K562 (cell line): ENCODE measurements at regions not wholly inside any gene's neighbourhood (a gene's known extent, or its start where the extent isn't known, plus 50 kb on each side); places are given as distances from the start of the nearest gene placed in this dataset.

Experiments
- ARHGAP35 ChIP-seq: fragments of 450-650 bp; IDR thresholded peaks from 2 replicates; pipeline ENCODE4 v1.6.1; 2018; ENCODE audit not compliant: partially characterized antibody
- CBX8 ChIP-seq: fragments of 200-600 bp; sonication (generic); IDR thresholded peaks from 2 replicates; pipeline ENCODE4 v1.6.1; 2012; ENCODE audit warnings: borderline replicate concordance, mixed run types, low read depth, mild to moderate bottlenecking, moderate library complexity, mixed read lengths, low read length, control low read depth, inconsistent platforms; ENCODE audit not compliant: poor library complexity, severe bottlenecking; ENCODE audit errors: extremely low read depth
- HMG20B ChIP-seq: fragments of 250-450 bp; sonication (Bioruptor Pico); IDR thresholded peaks from 2 replicates; pipeline ENCODE4 v1.5.0; 2021; ENCODE audit warnings: mild to moderate bottlenecking
- KDM1A ChIP-seq, 2 experiments: fragments of 450-650 bp; IDR thresholded peaks; 2 replicates each; pipeline ENCODE4 v1.6.1; 2016; ENCODE audit warnings: mild to moderate bottlenecking in 2 of 2
- KLF1 ChIP-seq: fragments of 450-650 bp; IDR thresholded peaks from 2 replicates; pipeline ENCODE4 v1.6.1; 2016; ENCODE audit warnings: missing genetic modification characterization, missing compliant biosample characterization
- NUFIP1 ChIP-seq: fragments of 450-650 bp; IDR thresholded peaks from 2 replicates; pipeline ENCODE4 v1.6.1; 2018; ENCODE audit not compliant: partially characterized antibody
- POLR3G ChIP-seq: IDR thresholded peaks from 2 replicates; pipeline ENCODE4 v1.6.1; 2011; ENCODE audit not compliant: insufficient read length, insufficient replicate concordance; ENCODE audit errors: extremely low read depth
- RBM34 ChIP-seq: fragments of 200-400 bp; formaldehyde crosslinking; IDR thresholded peaks from 2 replicates; pipeline ENCODE4 v1.6.1; 2018; ENCODE audit warnings: low read length, borderline replicate concordance; ENCODE audit not compliant: insufficient read depth
- SRSF7 ChIP-seq: fragments of 200-400 bp; formaldehyde crosslinking; optimal IDR thresholded peaks from 2 replicates; pipeline ENCODE3; 2017; ENCODE audit warnings: mild to moderate bottlenecking, low read depth, low read length
- ZFPM2 ChIP-seq: fragments of 250-450 bp; sonication (Bioruptor Pico); IDR thresholded peaks from 2 replicates; pipeline ENCODE4 v1.5.1; 2022; ENCODE audit warnings: mild to moderate bottlenecking
- ZKSCAN3 ChIP-seq: fragments of 250-450 bp; sonication (Bioruptor Pico); IDR thresholded peaks from 2 replicates; pipeline ENCODE4 v1.4.0; 2020
- ZNF165 ChIP-seq: fragments of 250-450 bp; sonication (Bioruptor Pico); IDR thresholded peaks from 2 replicates; pipeline ENCODE4 v1.4.0; 2020; ENCODE audit warnings: borderline replicate concordance
- ZNF311 ChIP-seq: fragments of 250-450 bp; sonication (Bioruptor Pico); IDR thresholded peaks from 2 replicates; pipeline ENCODE4 v1.4.0; 2020; ENCODE audit warnings: mild to moderate bottlenecking, moderate library complexity
- TF ChIP-seq, protein P1 (sequence below): fragments of 450-650 bp; IDR thresholded peaks from 2 replicates; pipeline ENCODE4 v1.7.1; 2018; ENCODE audit warnings: mild to moderate bottlenecking, low read depth; ENCODE audit not compliant: partially characterized antibody
- TF ChIP-seq, protein P2 (sequence below): sonication (generic); formaldehyde crosslinking; IDR thresholded peaks from 2 replicates; pipeline ENCODE4 v1.8.0; 2022; ENCODE audit warnings: mild to moderate bottlenecking, missing genetic modification reagents
- TF ChIP-seq, protein P3 (sequence below), 2 experiments: fragments of 450-650 bp; IDR thresholded peaks; 2 replicates each; pipeline ENCODE4 v1.6.1; 2018; ENCODE audit warnings: mild to moderate bottlenecking in 2 of 2, low read depth in 1 of 2; ENCODE audit not compliant: partially characterized antibody in 2 of 2

DNA sequence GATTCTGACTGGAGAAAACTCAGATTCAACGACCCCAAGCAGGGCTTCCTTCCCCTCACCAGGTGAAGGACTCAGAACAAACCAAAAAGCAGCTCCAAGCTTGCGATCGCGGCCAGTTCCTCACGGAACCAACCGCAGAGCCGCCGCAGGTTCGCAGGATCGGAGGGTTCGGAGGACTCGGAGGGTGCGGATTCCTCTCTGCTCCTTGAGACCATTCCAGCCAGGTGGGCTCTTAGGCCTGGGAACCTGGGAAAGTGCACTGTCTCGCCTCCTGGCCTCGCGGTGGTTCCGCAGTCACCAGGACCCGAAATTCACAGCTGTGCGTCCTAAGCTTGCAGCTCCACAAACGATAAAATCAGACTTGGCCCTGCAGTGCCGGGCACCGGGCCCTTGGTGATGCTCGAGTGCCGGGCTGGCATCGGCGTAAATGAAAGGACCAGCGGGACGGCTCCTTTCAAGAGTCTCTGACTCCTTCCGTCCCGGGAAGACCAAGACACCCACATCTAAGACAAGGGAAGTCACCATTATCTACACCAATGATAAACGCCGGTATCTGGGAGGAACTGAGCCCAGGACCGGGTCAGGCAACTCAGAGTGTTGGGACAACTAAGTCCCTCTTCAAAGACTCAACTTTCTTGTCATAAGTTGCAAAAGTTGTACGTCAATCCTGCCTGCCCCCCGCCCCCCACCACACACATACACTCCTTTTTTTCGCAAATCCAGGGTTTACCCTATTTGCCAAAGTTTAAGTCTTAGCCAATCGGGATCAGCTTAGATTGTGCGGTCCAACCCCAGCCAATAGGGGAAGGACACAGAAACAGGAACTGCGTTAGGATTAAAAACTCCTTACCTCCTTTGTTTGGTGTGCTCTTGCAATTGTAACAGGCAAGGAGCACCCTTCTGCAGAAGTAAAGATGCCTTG lies 69.8 kb upstream of the PRSS16 start (continued):
- TF ChIP-seq KDM1A (IDR thresholded peaks at IDR 0.05) (no peak), CBX8 (no peak), ZNF311 (no peak), ZKSCAN3 (no peak), KLF1 (tag) (no peak), NUFIP1 (no peak), SRSF7 (no peak), ZFPM2 (CRISPR knock-in tag) (0 out of 2 replicates have a peak, but pooled peaks have one; percentile 67), POLR3G (no peak), ARHGAP35 (no peak), RBM34 (no peak), ZNF165 (CRISPR knock-in tag) (no peak), HMG20B (CRISPR knock-in tag) (no peak)
- TF ChIP-seq, protein P1, sequence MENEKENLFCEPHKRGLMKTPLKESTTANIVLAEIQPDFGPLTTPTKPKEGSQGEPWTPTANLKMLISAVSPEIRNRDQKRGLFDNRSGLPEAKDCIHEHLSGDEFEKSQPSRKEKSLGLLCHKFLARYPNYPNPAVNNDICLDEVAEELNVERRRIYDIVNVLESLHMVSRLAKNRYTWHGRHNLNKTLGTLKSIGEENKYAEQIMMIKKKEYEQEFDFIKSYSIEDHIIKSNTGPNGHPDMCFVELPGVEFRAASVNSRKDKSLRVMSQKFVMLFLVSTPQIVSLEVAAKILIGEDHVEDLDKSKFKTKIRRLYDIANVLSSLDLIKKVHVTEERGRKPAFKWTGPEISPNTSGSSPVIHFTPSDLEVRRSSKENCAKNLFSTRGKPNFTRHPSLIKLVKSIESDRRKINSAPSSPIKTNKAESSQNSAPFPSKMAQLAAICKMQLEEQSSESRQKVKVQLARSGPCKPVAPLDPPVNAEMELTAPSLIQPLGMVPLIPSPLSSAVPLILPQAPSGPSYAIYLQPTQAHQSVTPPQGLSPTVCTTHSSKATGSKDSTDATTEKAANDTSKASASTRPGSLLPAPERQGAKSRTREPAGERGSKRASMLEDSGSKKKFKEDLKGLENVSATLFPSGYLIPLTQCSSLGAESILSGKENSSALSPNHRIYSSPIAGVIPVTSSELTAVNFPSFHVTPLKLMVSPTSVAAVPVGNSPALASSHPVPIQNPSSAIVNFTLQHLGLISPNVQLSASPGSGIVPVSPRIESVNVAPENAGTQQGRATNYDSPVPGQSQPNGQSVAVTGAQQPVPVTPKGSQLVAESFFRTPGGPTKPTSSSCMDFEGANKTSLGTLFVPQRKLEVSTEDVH = no peak
- TF ChIP-seq, protein P2, sequence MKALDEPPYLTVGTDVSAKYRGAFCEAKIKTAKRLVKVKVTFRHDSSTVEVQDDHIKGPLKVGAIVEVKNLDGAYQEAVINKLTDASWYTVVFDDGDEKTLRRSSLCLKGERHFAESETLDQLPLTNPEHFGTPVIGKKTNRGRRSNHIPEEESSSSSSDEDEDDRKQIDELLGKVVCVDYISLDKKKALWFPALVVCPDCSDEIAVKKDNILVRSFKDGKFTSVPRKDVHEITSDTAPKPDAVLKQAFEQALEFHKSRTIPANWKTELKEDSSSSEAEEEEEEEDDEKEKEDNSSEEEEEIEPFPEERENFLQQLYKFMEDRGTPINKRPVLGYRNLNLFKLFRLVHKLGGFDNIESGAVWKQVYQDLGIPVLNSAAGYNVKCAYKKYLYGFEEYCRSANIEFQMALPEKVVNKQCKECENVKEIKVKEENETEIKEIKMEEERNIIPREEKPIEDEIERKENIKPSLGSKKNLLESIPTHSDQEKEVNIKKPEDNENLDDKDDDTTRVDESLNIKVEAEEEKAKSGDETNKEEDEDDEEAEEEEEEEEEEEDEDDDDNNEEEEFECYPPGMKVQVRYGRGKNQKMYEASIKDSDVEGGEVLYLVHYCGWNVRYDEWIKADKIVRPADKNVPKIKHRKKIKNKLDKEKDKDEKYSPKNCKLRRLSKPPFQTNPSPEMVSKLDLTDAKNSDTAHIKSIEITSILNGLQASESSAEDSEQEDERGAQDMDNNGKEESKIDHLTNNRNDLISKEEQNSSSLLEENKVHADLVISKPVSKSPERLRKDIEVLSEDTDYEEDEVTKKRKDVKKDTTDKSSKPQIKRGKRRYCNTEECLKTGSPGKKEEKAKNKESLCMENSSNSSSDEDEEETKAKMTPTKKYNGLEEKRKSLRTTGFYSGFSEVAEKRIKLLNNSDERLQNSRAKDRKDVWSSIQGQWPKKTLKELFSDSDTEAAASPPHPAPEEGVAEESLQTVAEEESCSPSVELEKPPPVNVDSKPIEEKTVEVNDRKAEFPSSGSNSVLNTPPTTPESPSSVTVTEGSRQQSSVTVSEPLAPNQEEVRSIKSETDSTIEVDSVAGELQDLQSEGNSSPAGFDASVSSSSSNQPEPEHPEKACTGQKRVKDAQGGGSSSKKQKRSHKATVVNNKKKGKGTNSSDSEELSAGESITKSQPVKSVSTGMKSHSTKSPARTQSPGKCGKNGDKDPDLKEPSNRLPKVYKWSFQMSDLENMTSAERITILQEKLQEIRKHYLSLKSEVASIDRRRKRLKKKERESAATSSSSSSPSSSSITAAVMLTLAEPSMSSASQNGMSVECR (CRISPR knock-in tag) = no peak
- TF ChIP-seq, protein P3, sequence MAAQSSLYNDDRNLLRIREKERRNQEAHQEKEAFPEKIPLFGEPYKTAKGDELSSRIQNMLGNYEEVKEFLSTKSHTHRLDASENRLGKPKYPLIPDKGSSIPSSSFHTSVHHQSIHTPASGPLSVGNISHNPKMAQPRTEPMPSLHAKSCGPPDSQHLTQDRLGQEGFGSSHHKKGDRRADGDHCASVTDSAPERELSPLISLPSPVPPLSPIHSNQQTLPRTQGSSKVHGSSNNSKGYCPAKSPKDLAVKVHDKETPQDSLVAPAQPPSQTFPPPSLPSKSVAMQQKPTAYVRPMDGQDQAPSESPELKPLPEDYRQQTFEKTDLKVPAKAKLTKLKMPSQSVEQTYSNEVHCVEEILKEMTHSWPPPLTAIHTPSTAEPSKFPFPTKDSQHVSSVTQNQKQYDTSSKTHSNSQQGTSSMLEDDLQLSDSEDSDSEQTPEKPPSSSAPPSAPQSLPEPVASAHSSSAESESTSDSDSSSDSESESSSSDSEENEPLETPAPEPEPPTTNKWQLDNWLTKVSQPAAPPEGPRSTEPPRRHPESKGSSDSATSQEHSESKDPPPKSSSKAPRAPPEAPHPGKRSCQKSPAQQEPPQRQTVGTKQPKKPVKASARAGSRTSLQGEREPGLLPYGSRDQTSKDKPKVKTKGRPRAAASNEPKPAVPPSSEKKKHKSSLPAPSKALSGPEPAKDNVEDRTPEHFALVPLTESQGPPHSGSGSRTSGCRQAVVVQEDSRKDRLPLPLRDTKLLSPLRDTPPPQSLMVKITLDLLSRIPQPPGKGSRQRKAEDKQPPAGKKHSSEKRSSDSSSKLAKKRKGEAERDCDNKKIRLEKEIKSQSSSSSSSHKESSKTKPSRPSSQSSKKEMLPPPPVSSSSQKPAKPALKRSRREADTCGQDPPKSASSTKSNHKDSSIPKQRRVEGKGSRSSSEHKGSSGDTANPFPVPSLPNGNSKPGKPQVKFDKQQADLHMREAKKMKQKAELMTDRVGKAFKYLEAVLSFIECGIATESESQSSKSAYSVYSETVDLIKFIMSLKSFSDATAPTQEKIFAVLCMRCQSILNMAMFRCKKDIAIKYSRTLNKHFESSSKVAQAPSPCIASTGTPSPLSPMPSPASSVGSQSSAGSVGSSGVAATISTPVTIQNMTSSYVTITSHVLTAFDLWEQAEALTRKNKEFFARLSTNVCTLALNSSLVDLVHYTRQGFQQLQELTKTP (IDR thresholded peaks at IDR 0.05; ENCODE audit: low read depth in 1 of 2, partially characterized antibody in 2 of 2) = no peak
